GM19324 (cell line): ENCODE measurements at regions not wholly inside any gene's neighbourhood (a gene's known extent, or its start where the extent isn't known, plus 50 kb on each side); places are given as distances from the start of the nearest gene placed in this dataset.

Experiments
- ATAC-seq: cut with Tn5 transposase; IDR thresholded peaks from one replicate; pipeline ENCODE4 v1.9.1; 2021; ENCODE audit warnings: mild to moderate bottlenecking, moderate library complexity; ENCODE audit not compliant: unreplicated experiment, low FRiP score

GRCh38 chr13:82900453-82900852 is 981.8 kb downstream of the SLITRK1 start:
- ATAC-seq, result no peak

- peak; percentile 68 for ATAC-seq
Observed at GRCh38 chr13:82898586-82898985, 983.7 kb downstream of the SLITRK1 start.

- no peak for ATAC-seq
Observed at GRCh38 chr13:82879921-82880320, 1002.4 kb downstream of the SLITRK1 start.

GRCh38 chr13:82878536-82878935 is 1003.7 kb downstream of the SLITRK1 start:
- no peak for ATAC-seq

- ATAC-seq, result no peak
Observed at GRCh38 chr13:82867284-82867683, 1015.0 kb downstream of the SLITRK1 start.

- no peak for ATAC-seq
Observed at GRCh38 chr13:82850644-82851043, 1031.6 kb downstream of the SLITRK1 start.

GRCh38 chr13:82848766-82849165 is 1033.5 kb downstream of the SLITRK1 start:
- ATAC-seq, result no peak

GRCh38 chr13:82847595-82847994 is 1034.7 kb downstream of the SLITRK1 start:
- ATAC-seq, result no peak

GRCh38 chr13:82833923-82834322 is 1048.4 kb downstream of the SLITRK1 start:
- ATAC-seq, result no peak

- no peak for ATAC-seq
Observed at GRCh38 chr13:82829040-82829439, 1053.2 kb downstream of the SLITRK1 start.

- no peak for ATAC-seq
Observed at GRCh38 chr13:82827724-82828123, 1054.5 kb downstream of the SLITRK1 start.

- ATAC-seq, result no peak
Observed at GRCh38 chr13:82822935-82823334, 1059.3 kb downstream of the SLITRK1 start.

- no peak for ATAC-seq
Observed at GRCh38 chr13:82817133-82817532, 1065.1 kb downstream of the SLITRK1 start.

GRCh38 chr13:82815791-82816190 is 1066.5 kb downstream of the SLITRK1 start:
- ATAC-seq, result no peak

GRCh38 chr13:82803341-82803740 is 1078.9 kb downstream of the SLITRK1 start:
- ATAC-seq, result no peak

- ATAC-seq, result no peak
Observed at GRCh38 chr13:82802528-82802927, 1079.7 kb downstream of the SLITRK1 start.

GRCh38 chr13:82800391-82800790 is 1081.9 kb downstream of the SLITRK1 start:
- ATAC-seq, result no peak

- ATAC-seq, result no peak
Observed at GRCh38 chr13:82797876-82798275, 1084.4 kb downstream of the SLITRK1 start.

GRCh38 chr13:82791035-82791434 is 1091.2 kb downstream of the SLITRK1 start:
- ATAC-seq, result no peak

GRCh38 chr13:82772816-82773215 is 1109.5 kb downstream of the SLITRK1 start:
- no peak for ATAC-seq

GRCh38 chr13:82766732-82767321 is 1115.4 kb downstream of the SLITRK1 start:
- ATAC-seq, result no peak

- ATAC-seq, result no peak
Observed at GRCh38 chr13:82758044-82758443, 1124.2 kb downstream of the SLITRK1 start.

- ATAC-seq, result no peak
Observed at GRCh38 chr13:82751206-82751605, 1131.1 kb downstream of the SLITRK1 start.
